Fibroblast of skin of left quadriceps (primary cell): ENCODE measurements at regions not wholly inside any gene's neighbourhood (a gene's known extent, or its start where the extent isn't known, plus 50 kb on each side); places are given as distances from the start of the nearest gene placed in this dataset.
"Not testable (repeated sequence)": the region's sequence is repeated elsewhere in the genome, so short reads cannot be mapped to it uniquely, and the experiment has no call there.

ENCODE experiments used
- DNase-seq, 2 experiments: peaks; one replicate each; pipeline ENCODE4 v3.0.0-alpha.2; 2013; ENCODE audit warnings: low read depth in 2 of 2

GRCh38 chr6:158920311-158920905 is 79.6 kb downstream of the RSPH3 start:
- DNase-seq, result no peak

DNA sequence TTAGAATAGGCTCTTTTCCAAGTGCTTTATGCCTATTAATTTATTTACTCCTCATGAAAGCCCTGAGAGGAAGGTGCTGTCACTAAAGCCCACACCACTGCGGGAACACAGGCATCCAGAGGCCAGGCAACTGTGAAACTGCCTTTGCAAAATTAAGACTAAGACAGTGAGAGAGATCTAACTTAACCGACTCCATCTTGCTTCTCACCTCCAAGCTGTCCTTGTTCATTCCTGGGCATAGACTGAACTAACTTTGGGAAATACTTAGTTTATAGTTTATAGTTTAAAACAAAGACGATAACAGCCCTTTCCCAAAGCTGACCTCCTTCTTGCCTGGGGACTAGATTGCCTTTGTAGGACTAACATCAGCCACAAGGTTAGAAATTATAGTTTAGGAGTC is 80.1 kb downstream of the RSPH3 start:
- no peak for DNase-seq

GRCh38 chr6:158916617-158917016 is 83.4 kb downstream of the RSPH3 start:
- no peak for DNase-seq

DNA sequence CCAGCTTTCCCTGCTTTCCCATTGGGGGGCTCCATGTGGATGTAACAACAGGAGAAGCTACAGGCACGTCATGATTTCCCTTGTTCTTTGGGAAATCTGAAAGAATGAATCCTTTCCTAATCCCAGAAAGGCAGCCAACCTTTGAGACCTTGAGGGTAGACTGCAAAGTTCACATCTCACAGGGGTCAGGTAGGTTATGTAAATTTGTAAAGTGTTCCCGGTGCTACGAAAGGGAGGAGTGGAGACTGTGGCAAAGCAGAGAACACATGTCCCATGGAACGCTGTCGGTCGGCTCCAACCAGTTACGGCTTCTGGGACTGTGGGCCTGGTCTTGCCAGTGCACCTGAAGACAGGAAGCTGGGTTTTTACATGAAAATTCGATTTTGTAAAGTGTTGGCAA is 85.1 kb downstream of the RSPH3 start:
- DNase-seq, result no peak

DNA sequence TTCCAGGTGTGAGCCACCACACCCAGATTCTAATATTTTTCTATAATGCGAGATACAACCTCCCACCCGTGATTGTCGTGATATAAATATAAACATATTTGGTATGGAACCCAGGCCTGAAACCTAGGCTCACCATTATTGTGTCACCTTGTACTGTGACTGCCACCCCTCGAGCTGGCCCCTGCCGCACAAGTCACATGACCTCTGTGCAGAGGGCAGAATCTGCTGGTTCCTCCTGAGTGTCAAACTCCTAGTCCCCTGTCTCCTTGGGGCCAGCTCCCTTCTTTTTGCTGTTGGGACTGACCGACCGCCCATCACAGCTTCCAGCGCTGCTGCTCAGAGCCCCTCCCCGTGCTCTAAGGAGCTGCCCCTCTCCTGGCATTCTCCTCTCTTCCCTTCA is 86.4 kb downstream of the RSPH3 start:
- no peak for DNase-seq

- DNase-seq, result no peak
Observed at GRCh38 chr6:158912655-158913054, 87.3 kb downstream of the RSPH3 start.

- no peak for DNase-seq
Observed at GRCh38 chr6:158911746-158912480, 88.1 kb downstream of the RSPH3 start.

DNA sequence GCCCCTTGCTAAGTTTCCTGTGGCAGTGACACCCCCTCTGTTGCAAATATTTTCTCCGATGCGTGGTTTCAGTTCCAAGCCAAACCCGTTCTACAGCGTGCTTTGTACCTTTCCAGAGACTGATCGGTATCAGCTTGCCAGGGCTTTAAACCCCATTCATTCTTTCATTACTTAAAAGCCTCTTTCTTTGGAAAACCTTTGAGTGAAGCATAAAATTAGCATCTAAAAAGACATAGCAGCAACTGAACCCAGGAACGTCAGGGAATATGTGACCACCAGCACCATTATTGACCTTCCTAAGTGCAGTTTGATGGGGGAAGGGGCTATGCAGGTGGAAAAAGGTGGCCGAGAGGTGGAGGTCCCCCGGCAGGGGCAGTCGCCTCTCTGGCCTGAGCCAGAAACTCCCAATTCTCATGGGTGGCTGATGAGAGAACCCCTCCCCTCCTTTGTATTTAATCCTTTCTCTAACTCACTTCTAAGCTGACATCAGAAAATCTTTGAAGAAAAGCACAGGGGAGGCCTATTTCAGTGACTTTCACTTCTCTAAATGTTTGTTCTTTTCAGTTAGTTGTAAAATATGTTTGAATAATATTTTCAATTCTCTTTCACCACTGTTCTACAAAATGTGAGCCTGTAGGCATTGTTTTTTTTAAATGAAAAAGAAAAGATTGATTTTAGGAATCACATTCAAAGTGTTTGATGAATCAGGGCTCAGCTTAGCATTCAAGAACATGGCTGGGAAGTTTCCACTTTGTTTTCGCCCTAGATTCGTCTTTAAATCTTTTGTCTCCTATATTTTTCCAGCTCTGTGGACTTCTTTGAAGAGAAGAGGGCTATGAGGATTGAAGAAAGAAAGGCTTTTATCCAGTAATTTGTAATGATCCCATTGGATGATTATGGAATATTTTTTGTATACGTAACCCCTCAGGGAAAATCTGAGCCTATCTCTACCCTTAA is 89.2 kb downstream of the RSPH3 start:
- DNase-seq, result no peak

- no peak for DNase-seq
Observed at GRCh38 chr6:158909938-158910337, 90.1 kb downstream of the RSPH3 start.

- no peak for DNase-seq
Observed at GRCh38 chr6:158908606-158909005, 89.4 kb upstream of the EZR start.

- DNase-seq, result no peak
Observed at GRCh38 chr6:158907931-158908330, 88.8 kb upstream of the EZR start.

GRCh38 chr6:158906926-158907325 is 87.8 kb upstream of the EZR start:
- no peak for DNase-seq

DNA sequence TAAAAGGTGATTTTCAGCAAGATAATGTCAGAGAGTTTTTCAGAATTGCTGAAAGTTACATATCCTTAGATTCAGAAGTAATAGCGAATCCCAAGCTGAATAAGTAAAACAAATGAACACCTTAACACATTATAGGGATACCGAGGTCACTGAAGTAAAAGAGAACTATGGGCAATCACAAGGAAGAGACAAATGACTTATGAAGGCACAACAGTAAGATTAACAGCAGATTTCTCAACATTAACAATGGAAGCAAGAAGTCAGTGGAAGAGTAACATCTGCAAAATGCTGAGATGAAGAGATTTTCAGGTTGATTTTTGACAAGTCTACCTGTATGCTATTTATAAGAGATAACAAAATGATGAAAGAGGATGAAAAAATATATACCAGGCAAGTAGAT is 86.1 kb upstream of the EZR start:
- no peak for DNase-seq

DNA sequence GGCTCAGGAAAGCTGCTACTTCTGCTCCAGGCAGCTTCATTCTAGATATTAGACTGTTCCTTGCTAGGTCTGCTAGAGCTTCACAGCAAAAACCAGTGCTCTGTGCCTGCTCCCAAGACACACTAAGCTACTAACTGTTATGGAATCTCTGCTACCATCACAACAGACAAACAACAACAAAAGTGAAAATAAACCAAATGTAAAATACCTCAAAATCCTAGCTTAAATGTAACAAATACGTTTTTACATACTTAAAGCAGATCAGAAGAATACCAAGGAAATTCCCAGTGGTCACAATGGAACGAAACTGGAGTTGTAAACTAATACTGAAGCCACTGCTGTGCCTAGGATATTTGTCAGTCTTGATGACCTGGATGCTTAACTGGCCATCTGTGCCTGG is 84.6 kb upstream of the EZR start:
- DNase-seq, result no peak

GRCh38 chr6:158900663-158901312 is 81.6 kb upstream of the EZR start:
- no peak for DNase-seq

GRCh38 chr6:158897236-158897635 is 78.1 kb upstream of the EZR start:
- DNase-seq, result no peak

DNA sequence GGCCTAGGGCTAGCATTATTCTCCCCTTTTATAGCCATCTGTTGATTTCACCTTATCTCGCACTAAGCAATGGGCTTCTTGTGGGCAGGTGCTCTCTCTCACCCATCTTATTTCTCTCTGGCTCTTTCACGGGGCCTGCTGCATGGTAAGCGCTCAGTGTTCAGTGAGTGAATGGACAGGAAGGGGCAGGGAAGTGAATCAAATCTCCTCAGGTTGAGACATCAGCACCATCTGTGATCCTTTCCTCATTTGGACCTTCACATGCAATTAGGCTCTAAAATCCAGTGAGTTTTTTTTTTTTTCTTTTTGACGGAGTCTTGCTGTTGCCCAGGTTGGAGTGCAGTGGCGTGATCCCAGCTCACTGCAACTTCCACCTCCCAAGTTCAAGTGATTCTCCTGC is 76.5 kb upstream of the EZR start:
- no peak for DNase-seq

DNA sequence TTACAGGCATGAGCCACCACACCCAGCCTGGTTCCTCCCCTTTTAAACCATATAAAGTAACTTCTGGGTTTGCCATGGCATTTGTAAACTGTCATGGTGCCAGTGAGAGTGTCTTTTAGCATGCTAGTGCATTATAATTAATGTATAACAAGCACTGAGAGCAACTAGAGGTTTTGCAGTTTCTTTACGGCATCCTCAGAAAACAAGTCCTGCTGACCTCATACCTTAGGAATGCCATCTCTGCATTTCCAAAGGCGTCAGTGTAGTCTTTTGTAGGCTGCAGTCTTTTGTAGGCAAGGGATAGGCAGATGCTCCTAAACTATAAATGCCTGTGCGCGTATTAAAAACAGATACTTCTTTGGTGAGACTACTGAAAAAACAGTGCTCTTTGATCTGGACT is 75.0 kb upstream of the EZR start:
- DNase-seq, result peak; percentile 85 to 86

DNA sequence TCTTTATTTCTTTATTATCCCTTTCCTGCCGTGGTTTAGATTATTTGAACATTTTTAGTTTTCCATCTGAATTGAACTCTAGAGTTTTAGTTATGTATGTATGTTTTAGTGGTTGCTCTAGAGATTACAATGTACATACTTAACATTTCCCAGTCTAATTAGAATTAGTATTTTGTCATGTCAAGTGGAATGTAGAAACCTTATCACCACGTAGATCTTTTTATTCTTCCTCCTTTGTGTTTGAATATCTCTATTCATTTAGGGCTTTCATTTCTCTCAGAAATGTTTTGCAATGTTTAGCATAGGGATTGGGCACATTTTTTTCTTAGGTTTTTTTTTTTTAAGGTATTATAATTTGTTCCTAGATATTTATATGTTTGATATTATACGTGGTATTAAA is 73.1 kb upstream of the EZR start:
- no peak for DNase-seq

DNA sequence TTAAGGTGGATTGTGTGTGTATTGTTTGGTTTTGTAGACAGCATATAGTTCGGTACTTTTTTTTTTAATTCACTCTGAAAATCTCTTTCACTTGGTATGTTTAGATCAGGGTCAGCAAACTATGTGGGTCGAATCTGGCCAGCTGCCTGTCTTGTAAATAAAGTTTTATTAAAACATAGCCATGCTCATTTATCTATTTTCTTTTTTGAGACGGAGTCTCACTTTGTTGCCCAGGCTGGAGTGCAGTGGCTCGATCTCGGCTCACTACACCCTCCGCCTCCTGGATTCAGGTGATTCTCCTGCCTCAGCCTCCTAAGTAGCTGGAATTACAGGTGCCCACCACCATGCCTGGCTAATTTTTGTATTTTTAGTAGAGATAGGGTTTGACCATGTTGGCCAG is 72.4 kb upstream of the EZR start:
- not testable (repeated sequence) for DNase-seq

DNA sequence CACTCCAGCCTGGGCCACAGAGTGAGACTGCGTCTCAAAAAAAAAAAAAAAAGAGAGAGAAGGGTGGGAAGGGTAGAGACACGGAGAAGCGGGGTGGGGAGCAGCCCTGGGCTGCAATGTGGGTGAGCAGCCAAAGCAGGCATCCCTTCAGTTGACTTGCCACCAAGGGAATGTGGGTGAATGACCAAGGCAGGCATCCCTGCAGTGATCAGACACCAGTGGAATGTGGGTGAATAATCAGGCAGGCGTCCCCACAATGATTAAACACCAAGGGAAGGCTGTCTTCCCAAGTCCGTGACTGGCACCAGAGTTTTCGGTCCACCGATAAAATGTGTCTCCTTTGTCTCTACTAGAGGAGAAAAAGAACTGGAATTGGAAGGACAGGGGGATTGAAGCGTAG is 69.0 kb upstream of the EZR start:
- not testable (repeated sequence) for DNase-seq

- DNase-seq, result not testable (repeated sequence)
Observed at GRCh38 chr6:158886346-158886977, 67.3 kb upstream of the EZR start.
